Activated naive CD8-positive, alpha-beta T cell (primary cell): ENCODE measurements at regions not wholly inside any gene's neighbourhood (a gene's known extent, or its start where the extent isn't known, plus 50 kb on each side); places are given as distances from the start of the nearest gene placed in this dataset.
"Not testable (repeated sequence)": the region's sequence is repeated elsewhere in the genome, so short reads cannot be mapped to it uniquely, and the experiment has no call there.

Source experiments
- H3K27ac Mint-ChIP-seq: one replicate; pipeline ENCODE4 v1.8.0; 2021; ENCODE audit warnings: mixed read lengths
- H3K27me3 Mint-ChIP-seq: one replicate; pipeline ENCODE4 v1.8.0; 2021; ENCODE audit warnings: mixed read lengths
- H3K36me3 Mint-ChIP-seq: one replicate; pipeline ENCODE4 v1.8.0; 2021; ENCODE audit warnings: mixed read lengths
- H3K4me1 Mint-ChIP-seq: one replicate; pipeline ENCODE4 v1.8.0; 2021; ENCODE audit warnings: low read depth, mixed read lengths
- H3K4me3 Mint-ChIP-seq: one replicate; pipeline ENCODE4 v1.8.0; 2021; ENCODE audit warnings: mild to moderate bottlenecking, mixed read lengths
- H3K9me3 Mint-ChIP-seq: one replicate; pipeline ENCODE4 v1.8.0; 2021; ENCODE audit warnings: low read depth, mixed read lengths

DNA sequence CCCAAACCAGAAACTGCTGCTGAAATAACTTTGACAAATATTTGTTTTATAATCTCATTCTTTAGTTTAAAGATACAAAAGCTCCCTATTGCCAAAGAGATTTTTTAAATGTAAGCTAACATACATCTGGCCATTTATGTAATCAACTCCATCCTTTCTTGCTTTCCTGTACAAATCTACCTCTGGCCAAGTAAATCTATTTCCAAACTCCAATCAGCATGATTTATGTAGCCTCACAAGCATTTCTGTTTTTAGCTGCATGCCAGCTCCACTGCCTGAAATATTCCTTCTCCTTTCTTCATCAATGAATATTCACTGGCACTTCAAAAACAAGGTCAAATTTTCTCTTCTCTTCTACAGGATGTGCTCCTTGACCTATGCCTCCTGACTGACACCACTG is 80.0 kb downstream of the SHOX2 start:
- Mint-ChIP-seq H3K4me1 (no peaks in the 10 kb centered on the region), H3K27me3 (peaks cover 1% of the 10 kb centered on the region), H3K27ac (no peak overlapping the region), H3K9me3 (peaks cover 8% of the 10 kb centered on the region), H3K4me3 (no peak overlapping the region), H3K36me3 (no peaks in the 10 kb centered on the region)

DNA sequence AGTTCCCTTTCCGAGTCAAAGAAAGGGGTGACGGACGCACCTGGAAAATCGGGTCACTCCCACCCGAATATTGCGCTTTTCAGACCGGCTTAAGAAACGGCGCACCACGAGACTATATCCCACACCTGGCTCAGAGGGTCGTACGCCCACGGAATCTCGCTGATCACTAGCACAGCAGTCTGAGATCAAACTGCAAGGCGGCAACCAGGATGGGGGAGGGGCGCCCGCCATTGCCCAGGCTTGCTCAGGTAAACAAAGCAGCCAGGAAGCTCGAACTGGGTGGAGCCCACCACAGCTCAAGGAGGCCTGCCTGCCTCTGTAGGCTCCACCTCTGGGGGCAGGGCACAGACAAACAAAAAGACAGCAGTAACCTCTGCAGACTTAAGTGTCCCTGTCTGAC is 86.3 kb downstream of the SHOX2 start:
- not testable (repeated sequence) for H3K36me3 Mint-ChIP-seq, H3K4me1 Mint-ChIP-seq, H3K27me3 Mint-ChIP-seq, H3K4me3 Mint-ChIP-seq, H3K9me3 Mint-ChIP-seq, H3K27ac Mint-ChIP-seq

- Mint-ChIP-seq H3K4me1 (no peaks in the 10 kb centered on the region), H3K9me3 (peaks cover 12% of the 10 kb centered on the region), H3K27me3 (peaks cover 11% of the 10 kb centered on the region), H3K36me3 (no peaks in the 10 kb centered on the region), H3K27ac (no peak overlapping the region), H3K4me3 (no peak overlapping the region)
These were observed 87.8 kb downstream of the SHOX2 start for GRCh38 chr3:158018462-158018861.

DNA sequence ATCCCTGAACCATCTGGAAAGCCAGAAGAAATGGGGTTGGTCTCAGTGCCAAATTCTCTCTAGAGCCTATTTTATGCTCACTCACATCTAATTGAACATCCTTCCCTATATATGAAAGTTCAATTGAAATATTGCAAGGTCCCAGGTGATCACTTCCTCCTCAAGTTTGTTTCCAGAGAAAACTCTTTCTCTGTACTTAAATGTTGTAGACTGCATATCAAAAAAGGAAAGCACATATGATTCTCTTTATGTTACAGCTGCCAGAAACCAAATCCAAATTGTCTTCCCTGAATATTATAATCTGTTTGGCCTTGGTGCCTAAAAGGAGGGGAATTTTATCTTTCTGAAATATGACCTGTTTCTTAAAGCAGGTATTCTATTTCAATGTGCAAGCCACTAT is 93.3 kb downstream of the SHOX2 start:
- no peaks in the 10 kb centered on the region for H3K36me3 Mint-ChIP-seq
- H3K4me3 Mint-ChIP-seq = no peak overlapping the region
- H3K4me1 Mint-ChIP-seq = no peaks in the 10 kb centered on the region
- no peak overlapping the region for H3K27ac Mint-ChIP-seq
- peaks cover 19% of the 10 kb centered on the region for H3K9me3 Mint-ChIP-seq
- H3K27me3 Mint-ChIP-seq = peaks cover 6% of the 10 kb centered on the region

GRCh38 chr3:158005391-158006100 is 100.7 kb downstream of the SHOX2 start:
- Mint-ChIP-seq H3K36me3 (no peaks in the 10 kb centered on the region), H3K4me3 (no peak overlapping the region), H3K9me3 (peaks cover 14% of the 10 kb centered on the region), H3K4me1 (no peaks in the 10 kb centered on the region), H3K27ac (no peak overlapping the region), H3K27me3 (peaks cover 2% of the 10 kb centered on the region)

DNA sequence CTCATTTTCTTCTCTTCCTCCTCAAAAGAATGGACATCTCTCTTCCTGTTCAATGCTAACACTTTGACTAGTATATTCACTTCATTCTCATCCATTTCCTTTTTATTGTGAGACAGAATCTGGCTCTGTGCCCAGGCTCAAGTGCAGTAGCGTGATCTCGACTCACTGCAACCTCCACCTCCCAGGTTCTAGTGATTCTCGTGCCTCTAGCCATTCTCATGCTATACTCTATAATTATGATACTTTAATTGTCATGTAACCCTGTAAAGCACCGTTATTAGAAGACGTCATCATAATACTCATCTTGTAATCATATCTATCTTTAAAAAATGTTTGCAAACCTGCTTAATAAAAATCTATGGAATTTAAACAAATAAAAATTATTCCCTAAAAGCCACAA is 107.0 kb downstream of the SHOX2 start:
- peaks cover 15% of the 10 kb centered on the region for H3K9me3 Mint-ChIP-seq
- no peaks in the 10 kb centered on the region for H3K27me3 Mint-ChIP-seq
- H3K36me3 Mint-ChIP-seq = no peaks in the 10 kb centered on the region
- no peak overlapping the region for H3K4me3 Mint-ChIP-seq
- no peak overlapping the region for H3K27ac Mint-ChIP-seq
- no peaks in the 10 kb centered on the region for H3K4me1 Mint-ChIP-seq

GRCh38 chr3:157982359-157982758 is 123.9 kb downstream of the SHOX2 start:
- Mint-ChIP-seq H3K27ac (no peak overlapping the region), H3K4me3 (no peak overlapping the region), H3K9me3 (no peaks in the 10 kb centered on the region), H3K27me3 (peaks cover 2% of the 10 kb centered on the region), H3K36me3 (no peaks in the 10 kb centered on the region), H3K4me1 (no peaks in the 10 kb centered on the region)

DNA sequence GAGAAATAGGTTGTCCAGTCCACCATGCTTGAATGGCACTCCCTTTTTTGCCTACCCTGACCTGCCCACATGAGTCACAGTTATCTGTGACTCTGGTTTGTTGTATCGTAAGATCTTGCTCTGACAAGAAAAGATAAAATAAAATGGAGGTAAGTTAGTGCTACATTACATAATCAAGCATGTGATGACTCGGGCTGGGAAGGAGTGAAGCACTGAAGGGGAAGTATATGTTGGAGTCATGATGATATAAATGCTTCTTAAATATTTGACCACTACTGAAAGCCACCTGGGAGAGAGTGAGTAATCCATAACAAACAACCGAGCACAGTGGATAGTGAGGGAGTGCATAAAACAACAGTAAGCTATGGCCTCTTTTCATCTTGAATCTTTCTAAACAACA is 124.4 kb downstream of the SHOX2 start:
- no peaks in the 10 kb centered on the region for H3K36me3 Mint-ChIP-seq
- H3K9me3 Mint-ChIP-seq = no peaks in the 10 kb centered on the region
- no peaks in the 10 kb centered on the region for H3K4me1 Mint-ChIP-seq
- H3K27ac Mint-ChIP-seq = no peak overlapping the region
- peaks cover 2% of the 10 kb centered on the region for H3K27me3 Mint-ChIP-seq
- no peak overlapping the region for H3K4me3 Mint-ChIP-seq

GRCh38 chr3:157979022-157979421 is 127.2 kb downstream of the SHOX2 start:
- no peaks in the 10 kb centered on the region for H3K36me3 Mint-ChIP-seq

GRCh38 chr3:157961665-157962064 is 144.6 kb downstream of the SHOX2 start:
- no peak overlapping the region for H3K27ac Mint-ChIP-seq
- no peak overlapping the region for H3K4me3 Mint-ChIP-seq
- H3K4me1 Mint-ChIP-seq = no peaks in the 10 kb centered on the region
- H3K36me3 Mint-ChIP-seq = no peaks in the 10 kb centered on the region
- no peaks in the 10 kb centered on the region for H3K9me3 Mint-ChIP-seq
- H3K27me3 Mint-ChIP-seq = peaks cover 5% of the 10 kb centered on the region

More at GRCh38 chr3:157979022-157979421, 127.2 kb downstream of the SHOX2 start:
- H3K4me3 Mint-ChIP-seq = no peak overlapping the region
- H3K27ac Mint-ChIP-seq = no peak overlapping the region
- H3K4me1 Mint-ChIP-seq = no peaks in the 10 kb centered on the region
- H3K27me3 Mint-ChIP-seq = no peaks in the 10 kb centered on the region
- H3K9me3 Mint-ChIP-seq = no peaks in the 10 kb centered on the region

DNA sequence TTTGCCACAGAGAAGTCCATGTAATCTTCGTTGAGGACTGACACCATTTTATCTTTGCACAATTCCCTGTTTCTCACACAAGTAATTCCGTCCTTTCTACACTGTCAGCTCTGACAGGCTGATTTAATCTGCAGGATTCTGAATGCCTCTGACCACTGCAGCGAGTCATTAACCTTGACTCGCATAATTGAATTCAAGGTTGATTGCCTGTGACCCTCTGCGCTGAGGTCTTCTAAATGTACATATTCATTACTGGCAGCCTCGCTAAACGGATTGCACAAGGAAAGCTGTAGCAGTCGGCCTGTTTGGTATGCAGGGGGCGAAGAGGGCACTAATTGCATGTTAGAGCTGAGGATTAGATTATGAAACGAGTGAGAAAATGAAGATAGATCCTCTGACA is 147.8 kb downstream of the SHOX2 start:
- H3K27me3 Mint-ChIP-seq = peaks cover 5% of the 10 kb centered on the region
- H3K9me3 Mint-ChIP-seq = no peaks in the 10 kb centered on the region
- no peak overlapping the region for H3K4me3 Mint-ChIP-seq
- H3K27ac Mint-ChIP-seq = no peak overlapping the region
- no peaks in the 10 kb centered on the region for H3K4me1 Mint-ChIP-seq
- H3K36me3 Mint-ChIP-seq = no peaks in the 10 kb centered on the region

- Mint-ChIP-seq H3K27ac (no peak overlapping the region), H3K4me1 (no peaks in the 10 kb centered on the region), H3K27me3 (peaks cover 2% of the 10 kb centered on the region), H3K4me3 (no peak overlapping the region), H3K36me3 (no peaks in the 10 kb centered on the region), H3K9me3 (no peaks in the 10 kb centered on the region)
These were observed 149.4 kb downstream of the SHOX2 start for GRCh38 chr3:157956850-157957249.

DNA sequence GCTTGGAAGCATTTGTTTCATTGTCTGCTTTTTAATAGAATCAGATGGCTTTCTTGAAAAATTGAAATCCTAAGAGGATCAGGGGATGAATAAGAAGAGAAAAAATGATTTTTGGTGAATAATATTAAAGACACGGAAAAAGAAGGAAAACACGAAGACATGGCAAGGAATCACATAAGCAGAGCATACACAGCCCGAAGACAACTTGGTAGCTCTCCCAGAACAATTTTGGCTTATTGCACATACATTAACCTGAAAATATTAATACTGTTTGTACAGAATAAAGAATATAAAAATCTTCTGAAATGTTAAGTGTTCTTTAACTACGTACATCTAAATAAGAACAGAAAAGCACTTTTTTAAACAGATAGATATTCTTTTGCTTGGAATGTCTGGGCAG is 150.0 kb downstream of the SHOX2 start:
- H3K4me1 Mint-ChIP-seq = no peaks in the 10 kb centered on the region
- no peaks in the 10 kb centered on the region for H3K36me3 Mint-ChIP-seq
- no peak overlapping the region for H3K4me3 Mint-ChIP-seq
- H3K9me3 Mint-ChIP-seq = no peaks in the 10 kb centered on the region
- H3K27ac Mint-ChIP-seq = no peak overlapping the region
- H3K27me3 Mint-ChIP-seq = peaks cover 2% of the 10 kb centered on the region

GRCh38 chr3:157953565-157953964 is 152.7 kb downstream of the SHOX2 start:
- Mint-ChIP-seq H3K4me3 (no peak overlapping the region), H3K27me3 (peaks cover 2% of the 10 kb centered on the region), H3K4me1 (no peaks in the 10 kb centered on the region), H3K27ac (no peak overlapping the region), H3K9me3 (no peaks in the 10 kb centered on the region), H3K36me3 (no peaks in the 10 kb centered on the region)

- H3K36me3 Mint-ChIP-seq = no peaks in the 10 kb centered on the region
- H3K27ac Mint-ChIP-seq = no peak overlapping the region
- H3K9me3 Mint-ChIP-seq = no peaks in the 10 kb centered on the region
- no peak overlapping the region for H3K4me3 Mint-ChIP-seq
- H3K27me3 Mint-ChIP-seq = peaks cover 2% of the 10 kb centered on the region
- H3K4me1 Mint-ChIP-seq = no peaks in the 10 kb centered on the region
These were observed 157.4 kb downstream of the SHOX2 start for GRCh38 chr3:157948605-157949383.

GRCh38 chr3:157939166-157939565 is 167.1 kb downstream of the SHOX2 start:
- Mint-ChIP-seq H3K27me3 (peaks cover 8% of the 10 kb centered on the region), H3K27ac (no peak overlapping the region)

More at GRCh38 chr3:157939166-157939565, 167.1 kb downstream of the SHOX2 start:
- no peaks in the 10 kb centered on the region for H3K4me1 Mint-ChIP-seq
- H3K9me3 Mint-ChIP-seq = no peaks in the 10 kb centered on the region
- no peaks in the 10 kb centered on the region for H3K36me3 Mint-ChIP-seq
- no peak overlapping the region for H3K4me3 Mint-ChIP-seq
